ENCODE measurements at regions not wholly inside any gene's neighbourhood (a gene's known extent, or its start where the extent isn't known, plus 50 kb on each side); places are given as distances from the start of the nearest gene placed in this dataset.
"Not testable (repeated sequence)": the region's sequence is repeated elsewhere in the genome, so short reads cannot be mapped to it uniquely, and the experiment has no call there.

- not testable (repeated sequence) for DNase-seq (ENCODE audit: low read depth)
Observed at GRCh38 chr5:34096033-34096432, 53.0 kb upstream of the C1QTNF3 start.

GRCh38 chr5:34099891-34100290 is 56.9 kb upstream of the C1QTNF3 start:
- not testable (repeated sequence) for DNase-seq (ENCODE audit: low read depth)

- not testable (repeated sequence) for DNase-seq (ENCODE audit: low read depth)
Observed at GRCh38 chr5:34101567-34101966, 58.6 kb upstream of the C1QTNF3 start.

GRCh38 chr5:34108897-34109296 is 65.9 kb upstream of the C1QTNF3 start:
- DNase-seq (ENCODE audit: low read depth), result not testable (repeated sequence)

GRCh38 chr5:34124280-34124679 is 81.3 kb upstream of the C1QTNF3 start:
- not testable (repeated sequence) for DNase-seq (ENCODE audit: low read depth)

GRCh38 chr5:34125354-34125753 is 82.3 kb upstream of the C1QTNF3 start:
- not testable (repeated sequence) for DNase-seq (ENCODE audit: low read depth)

- DNase-seq (ENCODE audit: low read depth), result not testable (repeated sequence)
Observed at GRCh38 chr5:34126741-34127140, 83.7 kb upstream of the C1QTNF3 start.

- not testable (repeated sequence) for DNase-seq (ENCODE audit: low read depth)
Observed at GRCh38 chr5:34127818-34128217, 84.8 kb upstream of the C1QTNF3 start.

- not testable (repeated sequence) for DNase-seq (ENCODE audit: low read depth)
Observed at GRCh38 chr5:34128890-34129289, 85.9 kb upstream of the C1QTNF3 start.

- DNase-seq (ENCODE audit: low read depth), result not testable (repeated sequence)
Observed at GRCh38 chr5:34154988-34155387, 112.0 kb upstream of the C1QTNF3 start.

GRCh38 chr5:34156703-34157414 is 113.8 kb upstream of the C1QTNF3 start:
- DNase-seq (ENCODE audit: low read depth), result peak; percentile 19

GRCh38 chr5:34160904-34161303 is 117.9 kb upstream of the C1QTNF3 start:
- not testable (repeated sequence) for DNase-seq (ENCODE audit: low read depth)

GRCh38 chr5:34171398-34171797 is 128.4 kb upstream of the C1QTNF3 start:
- DNase-seq (ENCODE audit: low read depth), result not testable (repeated sequence)

GRCh38 chr5:34179453-34180190 is 136.6 kb upstream of the C1QTNF3 start:
- DNase-seq (ENCODE audit: low read depth), result not testable (repeated sequence)

- DNase-seq (ENCODE audit: low read depth), result not testable (repeated sequence)
Observed at GRCh38 chr5:34180225-34180624, 137.2 kb upstream of the C1QTNF3 start.

GRCh38 chr5:34180940-34181614 is 138.1 kb upstream of the C1QTNF3 start:
- not testable (repeated sequence) for DNase-seq (ENCODE audit: low read depth)

GRCh38 chr5:34185005-34185404 is 142.0 kb upstream of the C1QTNF3 start:
- not testable (repeated sequence) for DNase-seq (ENCODE audit: low read depth)

- not testable (repeated sequence) for DNase-seq (ENCODE audit: low read depth)
Observed at GRCh38 chr5:34185572-34185971, 142.6 kb upstream of the C1QTNF3 start.

- DNase-seq (ENCODE audit: low read depth), result not testable (repeated sequence)
Observed at GRCh38 chr5:34186108-34186507, 143.1 kb upstream of the C1QTNF3 start.

GRCh38 chr5:34186865-34187264 is 143.9 kb upstream of the C1QTNF3 start:
- not testable (repeated sequence) for DNase-seq (ENCODE audit: low read depth)

- not testable (repeated sequence) for DNase-seq (ENCODE audit: low read depth)
Observed at GRCh38 chr5:34187441-34187840, 144.4 kb upstream of the C1QTNF3 start.

GRCh38 chr5:34188001-34188822 is 145.2 kb upstream of the C1QTNF3 start:
- DNase-seq (ENCODE audit: low read depth), result peak; percentile 6

Data from stromal cell of bone marrow (primary cell).